Sigmoid colon (tissue), 4 donors: ENCODE measurements at regions not wholly inside any gene's neighbourhood (a gene's known extent, or its start where the extent isn't known, plus 50 kb on each side); places are given as distances from the start of the nearest gene placed in this dataset.

Experiments
- CTCF ChIP-seq, 4 experiments: fragments of 450-650 bp in 3 of 4; fragments of 200-600 bp in 1 of 4; IDR thresholded peaks; one replicate each; pipeline ENCODE4 v1.5.1; 2016 to 2019; ENCODE audit warnings: antibody characterized with exemption in 4 of 4, mild to moderate bottlenecking in 3 of 4, moderate library complexity in 2 of 4
- POLR2A ChIP-seq, 2 donors: fragments of 450-650 bp; IDR thresholded peaks; one replicate each; pipeline ENCODE4 v1.6.1; 2016; ENCODE audit warnings: antibody characterized with exemption in 2 of 2, mild to moderate bottlenecking in 2 of 2, moderate library complexity in 2 of 2
- POLR2AphosphoS5 ChIP-seq, 4 donors: sonication (generic); formaldehyde crosslinking; IDR thresholded peaks; one replicate each; pipeline ENCODE4 v1.6.1; 2017; ENCODE audit warnings: antibody characterized with exemption in 4 of 4

GRCh38 chr4:112086036-112086434, 59.2 kb upstream of the FAM241A start:
- TF ChIP-seq POLR2A (IDR thresholded peaks at IDR 0.05) (no peak), CTCF (IDR thresholded peaks at IDR 0.05) (no peak), POLR2AphosphoS5 (IDR thresholded peaks at IDR 0.05) (no peak)
